GM23248 (cell line): ENCODE measurements at regions not wholly inside any gene's neighbourhood (a gene's known extent, or its start where the extent isn't known, plus 50 kb on each side); places are given as distances from the start of the nearest gene placed in this dataset.

Source experiments
- DNase-seq: peaks from one replicate; pipeline ENCODE4 v3.0.0-alpha.2; 2015
- H2AFZ ChIP-seq: fragments of 200-600 bp; sonication (generic); 2 replicates; pipeline ENCODE4 v1.6.1; 2016; ENCODE audit warnings: antibody characterized with exemption
- H3F3A ChIP-seq: fragments of 200-600 bp; sonication (generic); 2 replicates; pipeline ENCODE4 v1.6.1; 2016; ENCODE audit warnings: mild to moderate bottlenecking, antibody characterized with exemption, mixed run types; ENCODE audit not compliant: insufficient read depth
- H3K27ac ChIP-seq: fragments of 200-600 bp; sonication (generic); 2 replicates; pipeline ENCODE4 v1.5.1; 2016; ENCODE audit warnings: mild to moderate bottlenecking
- H3K27me3 ChIP-seq: fragments of 200-600 bp; sonication (generic); replicated peaks from 2 replicates; pipeline ENCODE4 v1.6.1; 2016; ENCODE audit warnings: mild to moderate bottlenecking; ENCODE audit not compliant: insufficient read depth
- H3K36me3 ChIP-seq: fragments of 200-600 bp; sonication (generic); 2 replicates; pipeline ENCODE4 v1.6.1; 2016; ENCODE audit warnings: low read depth, mild to moderate bottlenecking
- H3K4me1 ChIP-seq: fragments of 200-600 bp; sonication (generic); 2 replicates; pipeline ENCODE4 v1.6.1; 2016; ENCODE audit warnings: mild to moderate bottlenecking; ENCODE audit not compliant: insufficient read depth
- H3K4me2 ChIP-seq: fragments of 200-600 bp; sonication (generic); one replicate; pipeline ENCODE4 v1.6.1; 2016; ENCODE audit warnings: mild to moderate bottlenecking; ENCODE audit not compliant: unreplicated experiment
- H3K4me3 ChIP-seq: fragments of 200-600 bp; sonication (generic); 2 replicates; pipeline ENCODE4 v1.5.1; 2016; ENCODE audit warnings: mild to moderate bottlenecking
- H3K79me2 ChIP-seq: fragments of 200-600 bp; sonication (generic); 2 replicates; pipeline ENCODE4 v1.6.1; 2016; ENCODE audit warnings: mild to moderate bottlenecking; ENCODE audit not compliant: insufficient read depth
- H3K9ac ChIP-seq: fragments of 200-600 bp; sonication (generic); 2 replicates; pipeline ENCODE4 v1.6.1; 2016; ENCODE audit warnings: mild to moderate bottlenecking
- H3K9me2 ChIP-seq: fragments of 200-600 bp; sonication (generic); 2 replicates; pipeline ENCODE4 v1.6.1; 2016; ENCODE audit warnings: mixed run types, mild to moderate bottlenecking, moderate library complexity; ENCODE audit not compliant: insufficient read depth
- H3K9me3 ChIP-seq: fragments of 200-600 bp; sonication (generic); one replicate; pipeline ENCODE4 v1.6.1; 2017; ENCODE audit warnings: low read depth
- H4K20me1 ChIP-seq: fragments of 200-600 bp; sonication (generic); 2 replicates; pipeline ENCODE4 v1.6.0; 2016; ENCODE audit not compliant: insufficient read depth
- EZH2 ChIP-seq: fragments of 200-600 bp; sonication (generic); IDR thresholded peaks from 2 replicates; pipeline ENCODE4 v1.6.1; 2018; ENCODE audit warnings: antibody characterized with exemption, mild to moderate bottlenecking; ENCODE audit not compliant: insufficient read depth, poor library complexity, severe bottlenecking
- EZH2phosphoT487 ChIP-seq: fragments of 200-600 bp; sonication (generic); IDR thresholded peaks from 2 replicates; pipeline ENCODE4 v1.6.1; 2018; ENCODE audit warnings: antibody characterized with exemption, moderate library complexity, mild to moderate bottlenecking, low read depth; ENCODE audit not compliant: insufficient read depth
- WGBS, 2 experiments: methylation state at CpG; one replicate each; pipeline ENCODE4 v1.1.6; 2015 to 2017; ENCODE audit warnings: low lambda C conversion rate in 2 of 2, low coverage in 1 of 2; ENCODE audit errors: missing lambda C conversion rate in 2 of 2; 5-methylcytosine and 5-hydroxymethylcytosine counted together
- in situ Hi-C: fragments of 300-500 bp; cut with MboI; formaldehyde crosslinking; loops from 2 replicates; pipeline ENCODE4 v1.15.0; 2020

GRCh38 chr2:118348380-118349034 is 260.2 kb downstream of the INSIG2 start:
- Histone ChIP-seq H3K4me3 (no peak overlapping the region), H3K4me1 (no peaks in the 10 kb centered on the region), H3K36me3 (no peaks in the 10 kb centered on the region), H3K9me3 (no peaks in the 10 kb centered on the region), H2AFZ (no peak overlapping the region), H3K9ac (no peak overlapping the region), H3K79me2 (no peaks in the 10 kb centered on the region), H3K9me2 (no peaks in the 10 kb centered on the region), H3K27ac (no peak overlapping the region), H4K20me1 (no peaks in the 10 kb centered on the region), H3F3A (no peaks in the 10 kb centered on the region), H3K27me3 (no peaks in the 10 kb centered on the region), H3K4me2 (no peak overlapping the region)
- TF ChIP-seq EZH2 = no peak
- TF ChIP-seq EZH2phosphoT487 = no peak
- 76 to 81% methylated on average over 4 of the region's 4 CpGs for WGBS, 2 experiments
- in situ Hi-C loops = no loop called here
- no peak for DNase-seq

- Histone ChIP-seq H3K27me3 (no peaks in the 10 kb centered on the region), H3K27ac (no peak overlapping the region)
- 66 to 77% methylated on average over 3 of the region's 3 CpGs for WGBS, 2 experiments
Observed at GRCh38 chr2:118345465-118345864, 257.2 kb downstream of the INSIG2 start.

DNA sequence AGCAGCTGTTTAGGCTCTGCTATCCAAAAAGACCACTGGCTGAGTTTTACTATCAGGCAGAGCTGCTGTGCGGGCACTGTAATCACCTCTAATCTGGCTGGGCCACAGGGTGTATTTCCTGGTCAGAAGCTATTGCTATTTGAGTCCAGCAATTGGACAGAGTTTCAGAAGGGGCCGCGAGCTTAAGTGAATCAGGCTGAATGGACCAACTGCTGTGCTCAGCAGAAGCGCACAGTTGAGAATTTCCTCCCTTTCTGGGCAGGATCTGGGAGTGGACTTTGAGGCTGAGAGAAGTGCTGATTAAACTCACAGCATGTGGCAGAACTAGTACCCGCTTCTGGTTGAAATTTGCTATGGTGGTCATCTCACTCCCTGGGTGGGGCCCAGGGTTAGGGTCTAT is 251.8 kb downstream of the INSIG2 start:
- Histone ChIP-seq H3K27ac (no peak overlapping the region), H3K4me3 (no peak overlapping the region), H3K27me3 (no peaks in the 10 kb centered on the region), H3F3A (no peaks in the 10 kb centered on the region), H2AFZ (no peak overlapping the region), H3K4me1 (no peaks in the 10 kb centered on the region), H4K20me1 (no peaks in the 10 kb centered on the region), H3K36me3 (no peaks in the 10 kb centered on the region), H3K4me2 (no peak overlapping the region), H3K9ac (no peak overlapping the region), H3K79me2 (no peaks in the 10 kb centered on the region), H3K9me2 (no peaks in the 10 kb centered on the region), H3K9me3 (no peaks in the 10 kb centered on the region)
- TF ChIP-seq EZH2 (no peak), EZH2phosphoT487 (no peak)
- in situ Hi-C loops = no loop called here
- DNase-seq = no peak
- 83 to 90% methylated on average over 5 of the region's 5 CpGs for WGBS, 2 experiments

More at GRCh38 chr2:118345465-118345864, 257.2 kb downstream of the INSIG2 start:
- Histone ChIP-seq H2AFZ (no peak overlapping the region), H3K36me3 (no peaks in the 10 kb centered on the region), H3K4me2 (no peak overlapping the region), H3K9me2 (no peaks in the 10 kb centered on the region), H4K20me1 (no peaks in the 10 kb centered on the region), H3K9me3 (no peaks in the 10 kb centered on the region), H3F3A (no peaks in the 10 kb centered on the region), H3K79me2 (no peaks in the 10 kb centered on the region), H3K4me1 (no peaks in the 10 kb centered on the region), H3K4me3 (no peak overlapping the region), H3K9ac (no peak overlapping the region)
- DNase-seq = no peak
- in situ Hi-C loops = no loop called here
- TF ChIP-seq EZH2phosphoT487 = no peak
- TF ChIP-seq EZH2 = no peak

DNA sequence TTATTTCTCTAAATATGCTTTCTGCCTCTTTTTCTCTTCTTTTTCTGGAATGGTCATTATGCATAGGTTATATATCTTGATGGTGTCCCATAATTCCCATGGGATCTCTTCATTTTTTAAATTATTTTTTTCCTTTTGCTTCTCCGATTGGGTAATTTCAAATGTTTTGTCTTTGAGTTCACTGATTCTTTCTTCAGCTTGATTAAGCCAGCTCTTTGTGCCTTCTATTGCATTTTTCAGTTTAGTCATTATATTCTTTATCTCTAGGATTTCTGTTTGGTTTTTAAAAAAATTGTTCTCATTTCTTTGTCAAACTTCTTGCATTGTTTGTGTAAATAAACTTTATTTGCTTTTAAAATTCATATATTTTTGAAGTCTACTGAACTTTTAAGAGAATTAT is 251.1 kb downstream of the INSIG2 start:
- Histone ChIP-seq H3K9me2 (no peaks in the 10 kb centered on the region), H3K27ac (no peak overlapping the region), H3F3A (no peaks in the 10 kb centered on the region), H3K4me2 (no peak overlapping the region), H3K79me2 (no peaks in the 10 kb centered on the region), H3K9me3 (no peaks in the 10 kb centered on the region), H3K4me3 (no peak overlapping the region), H3K27me3 (no peaks in the 10 kb centered on the region), H3K36me3 (no peaks in the 10 kb centered on the region), H4K20me1 (no peaks in the 10 kb centered on the region), H2AFZ (no peak overlapping the region), H3K9ac (no peak overlapping the region), H3K4me1 (no peaks in the 10 kb centered on the region)
- TF ChIP-seq EZH2 (no peak), EZH2phosphoT487 (no peak)
- DNase-seq = no peak
- in situ Hi-C loops = no loop called here
- 89 to 96% methylated on average over 1 of the region's 1 CpG for WGBS, 2 experiments

DNA sequence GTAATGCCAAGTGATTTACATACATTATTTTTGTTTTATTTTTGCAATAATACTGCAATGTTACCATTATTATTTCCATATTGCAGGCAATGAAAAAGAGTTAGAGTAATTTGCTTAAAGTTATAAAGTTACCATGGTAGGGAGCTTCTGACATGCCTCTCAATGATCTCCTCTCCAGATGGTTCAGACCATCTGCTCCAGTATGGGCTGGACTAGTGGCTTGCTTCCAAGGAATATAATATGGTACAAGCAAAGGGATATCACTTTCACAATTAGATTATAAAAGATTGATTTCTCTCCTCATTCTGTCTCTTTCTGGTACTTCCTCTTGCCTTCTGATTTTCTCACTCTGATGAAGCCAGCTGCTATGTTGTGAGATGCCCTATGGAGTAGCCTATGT is 245.4 kb downstream of the INSIG2 start:
- Histone ChIP-seq H3K27me3 (no peaks in the 10 kb centered on the region), H3K79me2 (no peaks in the 10 kb centered on the region), H3K9me2 (no peaks in the 10 kb centered on the region), H3F3A (no peaks in the 10 kb centered on the region), H4K20me1 (no peaks in the 10 kb centered on the region), H3K9ac (no peak overlapping the region), H3K27ac (no peak overlapping the region), H3K4me3 (no peak overlapping the region), H3K36me3 (no peaks in the 10 kb centered on the region), H3K4me1 (no peaks in the 10 kb centered on the region), H3K4me2 (no peak overlapping the region), H3K9me3 (no peaks in the 10 kb centered on the region), H2AFZ (no peak overlapping the region)
- DNase-seq = no peak
- in situ Hi-C loops = no loop called here
- TF ChIP-seq EZH2 (no peak), EZH2phosphoT487 (no peak)
